GM21786 (cell line): ENCODE measurements at regions not wholly inside any gene's neighbourhood (a gene's known extent, or its start where the extent isn't known, plus 50 kb on each side); places are given as distances from the start of the nearest gene placed in this dataset.

Experiments used
- ATAC-seq: cut with Tn5 transposase; IDR thresholded peaks from one replicate; pipeline ENCODE4 v1.9.1; 2021; ENCODE audit not compliant: unreplicated experiment

- no peak for ATAC-seq
Observed at GRCh38 chr7:25496476-25497368, 268.4 kb upstream of the NPVF start.

GRCh38 chr7:25500393-25500921, 272.2 kb upstream of the NPVF start:
- no peak for ATAC-seq

GRCh38 chr7:25503306-25503705, 275.0 kb upstream of the NPVF start:
- no peak for ATAC-seq

GRCh38 chr7:25512061-25512687, 283.9 kb upstream of the NPVF start:
- no peak for ATAC-seq

GRCh38 chr7:25515633-25516275, 287.5 kb upstream of the NPVF start:
- ATAC-seq: no peak

- ATAC-seq: no peak
Observed at GRCh38 chr7:25517906-25518305, 289.6 kb upstream of the NPVF start.

- no peak for ATAC-seq
Observed at GRCh38 chr7:25520017-25520416, 291.7 kb upstream of the NPVF start.

- no peak for ATAC-seq
Observed at GRCh38 chr7:25520516-25520915, 292.2 kb upstream of the NPVF start.

GRCh38 chr7:25521236-25521635, 292.9 kb upstream of the NPVF start:
- no peak for ATAC-seq

GRCh38 chr7:25522727-25523126, 294.4 kb upstream of the NPVF start:
- no peak for ATAC-seq

- ATAC-seq: no peak
Observed at GRCh38 chr7:25527665-25528170, 299.4 kb upstream of the NPVF start.

- ATAC-seq: no peak
Observed at GRCh38 chr7:25529320-25529719, 301.0 kb upstream of the NPVF start.

- no peak for ATAC-seq
Observed at GRCh38 chr7:25536851-25537250, 308.6 kb upstream of the NPVF start.

- no peak for ATAC-seq
Observed at GRCh38 chr7:25537662-25538375, 309.5 kb upstream of the NPVF start.

- ATAC-seq: no peak
Observed at GRCh38 chr7:25541094-25541821, 313.0 kb upstream of the NPVF start.

- ATAC-seq: no peak
Observed at GRCh38 chr7:25541877-25542276, 313.6 kb upstream of the NPVF start.

GRCh38 chr7:25543210-25543609, 314.9 kb upstream of the NPVF start:
- ATAC-seq: no peak

GRCh38 chr7:25543798-25544197, 315.5 kb upstream of the NPVF start:
- ATAC-seq: no peak

GRCh38 chr7:25544254-25544653, 316.0 kb upstream of the NPVF start:
- ATAC-seq: no peak
